MCF 10A (cell line): ENCODE measurements at regions not wholly inside any gene's neighbourhood (a gene's known extent, or its start where the extent isn't known, plus 50 kb on each side); places are given as distances from the start of the nearest gene placed in this dataset.
"Not testable (repeated sequence)": the region's sequence is repeated elsewhere in the genome, so short reads cannot be mapped to it uniquely, and the experiment has no call there.

Experiments used
- BruUV-seq: library from RNA; stranded (reverse); fragments of 400-500 nt; replicated peaks from 2 replicates; lab custom pipeline; 2021; lab: Mats Ljungman, UMichigan
- CTCF ChIA-PET: fragments of 300-600 bp; sonication (Branson Sonifier 250); formaldehyde crosslinking; extraction: SDS; loops from one replicate; lab custom pipeline; 2021; ENCODE audit warnings: antibody characterized with exemption, inconsistent platforms; lab: Yijun Ruan, JAX
- POLR2A ChIA-PET: fragments of 300-600, 350-650 bp; sonication (Branson Sonifier 250); formaldehyde crosslinking; extraction: SDS; loops from one replicate; lab custom pipeline; 2020; ENCODE audit warnings: antibody characterized with exemption, inconsistent platforms; lab: Yijun Ruan, JAX
- DNase-seq: peaks from one replicate; pipeline ENCODE4 v3.0.0-alpha.2; 2018; ENCODE audit not compliant: unreplicated experiment
- H3K27ac Mint-ChIP-seq: one replicate; pipeline ENCODE4 v1.8.0; 2022; ENCODE audit warnings: mild to moderate bottlenecking, low read depth, mixed read lengths; ENCODE audit not compliant: unreplicated experiment
- H3K27me3 Mint-ChIP-seq: one replicate; pipeline ENCODE4 v1.8.0; 2022; ENCODE audit warnings: mixed read lengths; ENCODE audit not compliant: insufficient read depth, unreplicated experiment
- H3K36me3 Mint-ChIP-seq: one replicate; pipeline ENCODE4 v1.8.0; 2022; ENCODE audit warnings: mild to moderate bottlenecking, moderate library complexity, mixed read lengths; ENCODE audit not compliant: insufficient read depth, unreplicated experiment
- H3K4me1 Mint-ChIP-seq: one replicate; pipeline ENCODE4 v1.8.0; 2022; ENCODE audit warnings: mixed read lengths; ENCODE audit not compliant: insufficient read depth, unreplicated experiment
- H3K4me3 Mint-ChIP-seq: one replicate; pipeline ENCODE4 v1.8.0; 2022; ENCODE audit warnings: mild to moderate bottlenecking, moderate library complexity, mixed read lengths; ENCODE audit not compliant: unreplicated experiment
- H3K9me3 Mint-ChIP-seq: one replicate; pipeline ENCODE4 v1.8.0; 2022; ENCODE audit warnings: mixed read lengths; ENCODE audit not compliant: unreplicated experiment
- intact Hi-C: fragments of 100-400 bp; cut with micrococcal nuclease; formaldehyde crosslinking; loops from 2 replicates; pipeline ENCODE4 v1.14.1; 2022
- TF ChIP-seq, protein P1 (sequence below): fragments of 200-600 bp; IDR thresholded peaks from one replicate; pipeline ENCODE4 v1.8.0; 2022; ENCODE audit warnings: antibody characterized with exemption, mild to moderate bottlenecking; ENCODE audit not compliant: unreplicated experiment

DNA sequence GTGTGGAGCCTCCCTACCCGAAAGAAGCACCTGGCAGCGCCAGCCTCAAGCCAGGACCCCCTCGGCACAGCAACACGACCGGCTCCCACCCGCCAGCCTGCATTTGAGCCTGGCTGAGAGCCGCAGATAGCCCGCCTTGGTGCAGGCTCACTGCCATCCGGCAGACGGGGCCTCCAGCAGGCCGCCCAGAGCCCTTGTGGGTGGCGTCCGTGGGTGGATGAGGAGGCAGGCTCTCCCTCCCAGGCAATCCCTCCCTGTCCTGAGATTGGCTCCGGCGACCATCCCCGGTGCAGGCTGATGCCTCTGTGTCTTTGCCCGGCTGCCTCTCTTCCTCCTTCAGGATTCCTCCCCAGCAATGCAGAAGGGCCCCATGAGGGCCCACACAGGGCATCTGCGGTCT, 1527.9 kb downstream of the BRD1 start:
- BruUV-seq: no TSS peak
- no peak overlapping the region for H3K27ac Mint-ChIP-seq
- no peak for DNase-seq
- H3K4me1 Mint-ChIP-seq: no peaks in the 10 kb centered on the region
- H3K27me3 Mint-ChIP-seq: no peaks in the 10 kb centered on the region
- peaks cover 12% of the 10 kb centered on the region for H3K36me3 Mint-ChIP-seq
- ChIA-PET CTCF (no interaction called here), POLR2A (no interaction called here)
- TF ChIP-seq, protein P1, sequence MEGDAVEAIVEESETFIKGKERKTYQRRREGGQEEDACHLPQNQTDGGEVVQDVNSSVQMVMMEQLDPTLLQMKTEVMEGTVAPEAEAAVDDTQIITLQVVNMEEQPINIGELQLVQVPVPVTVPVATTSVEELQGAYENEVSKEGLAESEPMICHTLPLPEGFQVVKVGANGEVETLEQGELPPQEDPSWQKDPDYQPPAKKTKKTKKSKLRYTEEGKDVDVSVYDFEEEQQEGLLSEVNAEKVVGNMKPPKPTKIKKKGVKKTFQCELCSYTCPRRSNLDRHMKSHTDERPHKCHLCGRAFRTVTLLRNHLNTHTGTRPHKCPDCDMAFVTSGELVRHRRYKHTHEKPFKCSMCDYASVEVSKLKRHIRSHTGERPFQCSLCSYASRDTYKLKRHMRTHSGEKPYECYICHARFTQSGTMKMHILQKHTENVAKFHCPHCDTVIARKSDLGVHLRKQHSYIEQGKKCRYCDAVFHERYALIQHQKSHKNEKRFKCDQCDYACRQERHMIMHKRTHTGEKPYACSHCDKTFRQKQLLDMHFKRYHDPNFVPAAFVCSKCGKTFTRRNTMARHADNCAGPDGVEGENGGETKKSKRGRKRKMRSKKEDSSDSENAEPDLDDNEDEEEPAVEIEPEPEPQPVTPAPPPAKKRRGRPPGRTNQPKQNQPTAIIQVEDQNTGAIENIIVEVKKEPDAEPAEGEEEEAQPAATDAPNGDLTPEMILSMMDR: no peak
- intact Hi-C loops: no loop called here
- H3K4me3 Mint-ChIP-seq: no peak overlapping the region
- H3K9me3 Mint-ChIP-seq: peaks cover 20% of the 10 kb centered on the region

DNA sequence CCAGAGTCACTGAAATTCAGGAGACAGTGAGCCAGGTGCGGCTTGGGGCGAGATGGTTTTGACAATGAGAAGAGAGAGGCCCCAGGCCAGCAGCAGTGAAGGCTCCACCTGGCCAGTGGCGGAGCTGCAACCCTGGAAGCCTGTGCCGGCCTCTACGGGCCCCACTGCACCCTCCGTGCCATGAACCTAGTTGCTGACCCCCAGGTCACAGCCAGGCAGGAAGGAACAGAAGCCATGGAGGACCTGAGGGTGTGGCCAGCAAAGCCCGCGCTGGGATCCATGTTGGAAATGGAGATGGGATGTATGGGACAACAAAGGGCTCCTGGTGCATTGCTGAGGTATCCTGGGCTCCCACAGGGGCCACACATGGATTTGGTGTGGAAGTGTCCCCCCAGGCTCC, 1528.5 kb downstream of the BRD1 start:
- Mint-ChIP-seq H3K4me3 (no peak overlapping the region), H3K27me3 (no peaks in the 10 kb centered on the region), H3K9me3 (peaks cover 24% of the 10 kb centered on the region), H3K27ac (no peak overlapping the region), H3K4me1 (no peaks in the 10 kb centered on the region), H3K36me3 (peaks cover 11% of the 10 kb centered on the region)
- POLR2A ChIA-PET: no interaction called here
- BruUV-seq: no TSS peak
- intact Hi-C loops: no loop called here
- CTCF ChIA-PET: no interaction called here
- TF ChIP-seq, protein P1: no peak
- DNase-seq: no peak

GRCh38 chr22:48297296-48297695, 1530.4 kb downstream of the BRD1 start:
- peaks cover 36% of the 10 kb centered on the region for H3K9me3 Mint-ChIP-seq
- peaks cover 11% of the 10 kb centered on the region for H3K36me3 Mint-ChIP-seq
- no peak overlapping the region for H3K4me3 Mint-ChIP-seq
- TF ChIP-seq, protein P1: no peak
- CTCF ChIA-PET: no interaction called here
- POLR2A ChIA-PET: no interaction called here
- no TSS peak for BruUV-seq
- intact Hi-C loops: no loop called here
- no peak for DNase-seq
- no peak overlapping the region for H3K27ac Mint-ChIP-seq
- H3K27me3 Mint-ChIP-seq: no peaks in the 10 kb centered on the region
- no peaks in the 10 kb centered on the region for H3K4me1 Mint-ChIP-seq

DNA sequence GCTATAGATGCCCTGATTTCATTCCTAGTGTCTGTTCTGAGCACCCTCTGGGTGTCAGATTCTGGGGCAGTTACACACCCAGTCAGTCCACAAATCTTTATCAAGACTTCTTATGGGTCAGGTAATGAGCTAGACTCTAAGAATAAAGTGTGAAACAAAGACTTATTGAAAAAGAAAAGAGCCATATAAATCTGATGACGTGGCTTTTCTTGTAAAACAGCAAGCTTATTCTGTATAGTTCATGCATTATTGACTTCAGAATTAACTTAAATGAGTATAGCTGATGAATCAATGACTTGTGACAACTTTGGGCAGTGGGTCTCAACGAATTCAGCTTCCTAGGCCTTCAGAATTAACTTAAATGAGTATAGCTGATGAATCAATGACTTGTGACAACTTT, 1527.5 kb downstream of the TBC1D22A start:
- BruUV-seq, H3K4me3 Mint-ChIP-seq, intact Hi-C loops, POLR2A ChIA-PET, H3K36me3 Mint-ChIP-seq, H3K27ac Mint-ChIP-seq, DNase-seq, H3K4me1 Mint-ChIP-seq, H3K27me3 Mint-ChIP-seq: not testable (repeated sequence)
- peaks cover 52% of the 10 kb centered on the region for H3K9me3 Mint-ChIP-seq
- CTCF ChIA-PET: interaction anchor here (0.6 kb wide), 2 partner anchors 15 to 878 kb away, joined by 3 to 4 read pairs; no protein-coding TSS in a partner anchor

DNA sequence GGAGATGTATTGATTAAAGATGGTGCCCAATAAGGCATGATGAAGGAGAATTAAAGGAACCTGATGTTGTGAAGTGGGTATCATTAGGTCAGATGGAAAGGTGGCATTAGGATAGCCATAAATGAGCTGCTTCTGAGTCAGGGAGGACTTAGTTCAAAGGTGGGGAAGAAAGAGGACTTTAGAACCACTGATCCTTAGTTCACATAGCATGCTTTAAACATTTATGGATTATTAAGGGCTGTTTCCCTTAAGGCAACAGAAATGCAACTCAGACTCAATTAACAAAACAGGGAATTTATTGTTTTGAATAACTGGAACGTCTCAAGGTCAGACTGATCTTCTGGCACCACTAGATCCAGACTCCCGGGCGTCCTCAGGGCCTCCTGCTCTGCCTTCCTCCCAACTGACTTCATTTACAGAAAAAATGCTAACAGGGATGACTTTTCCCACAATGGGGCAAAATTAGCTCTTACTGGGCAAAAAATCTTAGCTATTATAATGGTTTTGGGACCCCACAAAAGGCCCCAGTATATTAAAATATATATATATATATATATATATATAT, 1526.0 kb downstream of the TBC1D22A start:
- BruUV-seq: no TSS peak
- TF ChIP-seq, protein P1: no peak
- Mint-ChIP-seq H3K4me3 (no peak overlapping the region), H3K27me3 (no peaks in the 10 kb centered on the region), H3K36me3 (no peaks in the 10 kb centered on the region), H3K4me1 (no peaks in the 10 kb centered on the region), H3K9me3 (peaks cover 44% of the 10 kb centered on the region), H3K27ac (no peak overlapping the region)
- intact Hi-C loops: no loop called here
- CTCF ChIA-PET: no interaction called here
- POLR2A ChIA-PET: no interaction called here
- no peak for DNase-seq
